Sigmoid colon (tissue), 6 donors: ENCODE measurements at regions not wholly inside any gene's neighbourhood (a gene's known extent, or its start where the extent isn't known, plus 50 kb on each side); places are given as distances from the start of the nearest gene placed in this dataset.

Experiments used
- DNase-seq: peaks from one replicate; pipeline ENCODE4 v3.0.0-alpha.2; 2019
- H3K27ac ChIP-seq, 4 donors: fragments of 200-600 bp; sonication (generic); one replicate each; pipeline ENCODE4 v1.5.1; 2016 to 2019; ENCODE audit warnings: mild to moderate bottlenecking in 1 of 4
- H3K27me3 ChIP-seq, 3 donors: fragments of 200-600 bp; sonication (generic); one replicate each; pipeline ENCODE4 v1.5.1; 2019; ENCODE audit warnings: mild to moderate bottlenecking in 1 of 3
- H3K36me3 ChIP-seq, 4 donors: fragments of 200-600 bp; sonication (generic); one replicate each; pipeline ENCODE4 v1.5.1; 2016 to 2019
- H3K4me1 ChIP-seq, 4 donors: fragments of 200-600 bp; sonication (generic); one replicate each; pipeline ENCODE4 v1.5.1; 2017 to 2019
- H3K4me3 ChIP-seq, 4 donors: fragments of 200-600 bp; sonication (generic); one replicate each; pipeline ENCODE4 v1.5.1; 2017 to 2019; ENCODE audit warnings: mild to moderate bottlenecking in 2 of 4, moderate library complexity in 1 of 4
- H3K9me3 ChIP-seq, 4 donors: fragments of 200-600 bp in 3 of 4; sonication (generic) in 3 of 4; one replicate each; pipeline versions ENCODE4 v1.5.1 to v1.6.1; 2013 to 2019
- EP300 ChIP-seq, 4 donors: sonication (generic); formaldehyde crosslinking; IDR thresholded peaks; one replicate each; pipeline ENCODE4 v1.6.1; 2017; ENCODE audit warnings: antibody characterized with exemption in 4 of 4
- POLR2A ChIP-seq, 2 donors: fragments of 450-650 bp; IDR thresholded peaks; one replicate each; pipeline ENCODE4 v1.6.1; 2016; ENCODE audit warnings: antibody characterized with exemption in 2 of 2, mild to moderate bottlenecking in 2 of 2, moderate library complexity in 2 of 2
- POLR2AphosphoS5 ChIP-seq, 4 donors: sonication (generic); formaldehyde crosslinking; IDR thresholded peaks; one replicate each; pipeline ENCODE4 v1.6.1; 2017; ENCODE audit warnings: antibody characterized with exemption in 4 of 4
- WGBS, 2 donors: extraction: QIAGEN DNeasy Blood & Tissue Kit; methylation state at CpG; one replicate each; pipeline ENCODE4 v1.1.7; 2013; 5-methylcytosine and 5-hydroxymethylcytosine counted together
- intact Hi-C: fragments of 100-400 bp; cut with DNase I; formaldehyde crosslinking; loops from one replicate; pipeline ENCODE4 v1.15.1; 2023
- TF ChIP-seq, protein P1 (sequence below), 4 experiments: fragments of 450-650 bp in 3 of 4; fragments of 200-600 bp in 1 of 4; IDR thresholded peaks; one replicate each; pipeline ENCODE4 v1.5.1; 2016 to 2019; ENCODE audit warnings: antibody characterized with exemption in 4 of 4, mild to moderate bottlenecking in 3 of 4, moderate library complexity in 2 of 4
- donor health status: healthy with polysubstance abuse.
- donor health status: healthy.

GRCh38 chr4:11218692-11219091 is 210.0 kb downstream of the HS3ST1 start:
- H3K36me3 ChIP-seq, result no peaks in the 10 kb centered on the region
- no peak for DNase-seq
- intact Hi-C loops, result no loop called here
- TF ChIP-seq, protein P1, sequence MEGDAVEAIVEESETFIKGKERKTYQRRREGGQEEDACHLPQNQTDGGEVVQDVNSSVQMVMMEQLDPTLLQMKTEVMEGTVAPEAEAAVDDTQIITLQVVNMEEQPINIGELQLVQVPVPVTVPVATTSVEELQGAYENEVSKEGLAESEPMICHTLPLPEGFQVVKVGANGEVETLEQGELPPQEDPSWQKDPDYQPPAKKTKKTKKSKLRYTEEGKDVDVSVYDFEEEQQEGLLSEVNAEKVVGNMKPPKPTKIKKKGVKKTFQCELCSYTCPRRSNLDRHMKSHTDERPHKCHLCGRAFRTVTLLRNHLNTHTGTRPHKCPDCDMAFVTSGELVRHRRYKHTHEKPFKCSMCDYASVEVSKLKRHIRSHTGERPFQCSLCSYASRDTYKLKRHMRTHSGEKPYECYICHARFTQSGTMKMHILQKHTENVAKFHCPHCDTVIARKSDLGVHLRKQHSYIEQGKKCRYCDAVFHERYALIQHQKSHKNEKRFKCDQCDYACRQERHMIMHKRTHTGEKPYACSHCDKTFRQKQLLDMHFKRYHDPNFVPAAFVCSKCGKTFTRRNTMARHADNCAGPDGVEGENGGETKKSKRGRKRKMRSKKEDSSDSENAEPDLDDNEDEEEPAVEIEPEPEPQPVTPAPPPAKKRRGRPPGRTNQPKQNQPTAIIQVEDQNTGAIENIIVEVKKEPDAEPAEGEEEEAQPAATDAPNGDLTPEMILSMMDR (IDR thresholded peaks at IDR 0.05), result no peak
- no peak for TF ChIP-seq POLR2A (IDR thresholded peaks at IDR 0.05)
- TF ChIP-seq EP300 (IDR thresholded peaks at IDR 0.05), result no peak
- TF ChIP-seq POLR2AphosphoS5 (IDR thresholded peaks at IDR 0.05), result no peak
- H3K27ac ChIP-seq, result no peak overlapping the region
- H3K9me3 ChIP-seq, result no peaks in the 10 kb centered on the region
- no peaks in the 10 kb centered on the region for H3K27me3 ChIP-seq
- WGBS, 2 donors, result 92 to 98% methylated on average over 5 of the region's 5 CpGs
- H3K4me3 ChIP-seq, result no peak overlapping the region
- no peaks in the 10 kb centered on the region for H3K4me1 ChIP-seq

DNA sequence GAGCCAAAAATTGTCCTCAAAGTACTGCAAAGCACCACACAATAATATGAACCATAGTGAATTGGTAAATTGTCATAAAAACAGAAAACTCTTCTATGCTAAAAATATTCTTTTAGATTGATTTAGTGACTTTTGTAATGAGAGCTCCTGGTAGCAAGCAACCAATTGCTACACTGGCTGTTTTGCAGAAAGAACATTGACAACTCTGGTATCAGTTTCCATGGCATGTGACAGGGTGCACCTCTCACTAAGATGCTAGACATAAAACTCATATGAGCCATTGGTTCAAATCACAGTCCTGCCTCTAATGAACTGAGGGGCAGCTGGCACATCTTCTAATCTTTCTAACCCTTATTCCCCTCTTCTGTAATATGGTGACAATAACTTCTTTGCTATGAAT is 212.2 kb downstream of the HS3ST1 start:
- no peaks in the 10 kb centered on the region for H3K36me3 ChIP-seq
- DNase-seq, result no peak
- intact Hi-C loops, result no loop called here
- no peak for TF ChIP-seq POLR2AphosphoS5 (IDR thresholded peaks at IDR 0.05)
- TF ChIP-seq, protein P1 (IDR thresholded peaks at IDR 0.05), result no peak
- no peak for TF ChIP-seq POLR2A (IDR thresholded peaks at IDR 0.05)
- TF ChIP-seq EP300 (IDR thresholded peaks at IDR 0.05), result no peak
- H3K27ac ChIP-seq, result no peak overlapping the region
- H3K9me3 ChIP-seq, result no peaks in the 10 kb centered on the region
- H3K4me1 ChIP-seq, result no peaks in the 10 kb centered on the region
- no peaks in the 10 kb centered on the region for H3K27me3 ChIP-seq
- no peak overlapping the region for H3K4me3 ChIP-seq

- Histone ChIP-seq H3K36me3 (no peaks in the 10 kb centered on the region), H3K27me3 (no peaks in the 10 kb centered on the region), H3K4me3 (no peak overlapping the region), H3K9me3 (no peaks in the 10 kb centered on the region), H3K4me1 (no peaks in the 10 kb centered on the region), H3K27ac (no peak overlapping the region)
- whole genome bisulfite sequencing, 2 donors, result 25 to 65% methylated on average over 3 of the region's 3 CpGs
- TF ChIP-seq POLR2AphosphoS5 (IDR thresholded peaks at IDR 0.05), result no peak
- no peak for TF ChIP-seq POLR2A (IDR thresholded peaks at IDR 0.05)
- no peak for TF ChIP-seq EP300 (IDR thresholded peaks at IDR 0.05)
- TF ChIP-seq, protein P1 (IDR thresholded peaks at IDR 0.05), result no peak
- intact Hi-C loops, result no loop called here
- no peak for DNase-seq
These were observed 214.4 kb downstream of the HS3ST1 start for GRCh38 chr4:11214281-11214680.

GRCh38 chr4:11209826-11210225 is 218.9 kb downstream of the HS3ST1 start:
- Histone ChIP-seq H3K4me3 (no peak overlapping the region), H3K27ac (no peak overlapping the region), H3K27me3 (no peaks in the 10 kb centered on the region), H3K9me3 (peaks cover 0 to 4% (median 3%) of the 10 kb centered on the region in 4 donors), H3K36me3 (no peaks in the 10 kb centered on the region), H3K4me1 (no peaks in the 10 kb centered on the region)
- intact Hi-C loops, result no loop called here
- no peak for DNase-seq
- TF ChIP-seq EP300 (IDR thresholded peaks at IDR 0.05), result no peak
- TF ChIP-seq POLR2AphosphoS5 (IDR thresholded peaks at IDR 0.05), result no peak
- TF ChIP-seq, protein P1 (IDR thresholded peaks at IDR 0.05), result no peak
- TF ChIP-seq POLR2A (IDR thresholded peaks at IDR 0.05), result no peak
- WGBS, 2 donors, result 86 to 87% methylated on average over 5 of the region's 5 CpGs

DNA sequence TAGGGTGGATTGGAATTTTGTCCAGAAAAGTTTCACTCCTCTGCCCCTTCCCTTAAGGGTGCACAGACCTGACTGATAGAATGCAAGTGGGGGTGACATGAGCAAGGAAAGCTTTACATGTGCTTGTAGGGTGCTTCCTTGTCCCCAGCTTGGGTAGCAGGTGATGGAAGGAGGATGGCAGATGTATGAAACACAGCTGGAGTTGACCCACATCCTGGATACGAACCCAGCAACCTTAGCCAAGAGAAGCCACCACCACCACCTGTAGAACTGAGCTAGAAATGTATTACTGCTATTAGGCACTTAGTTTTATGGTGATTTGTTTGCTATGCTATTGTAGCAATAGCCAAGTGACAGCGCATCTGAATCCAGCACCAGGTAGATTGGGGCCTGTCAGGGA is 227.4 kb downstream of the HS3ST1 start:
- TF ChIP-seq POLR2A (IDR thresholded peaks at IDR 0.05) (no peak), EP300 (IDR thresholded peaks at IDR 0.05) (no peak), POLR2AphosphoS5 (IDR thresholded peaks at IDR 0.05) (no peak)
- TF ChIP-seq, protein P1 (IDR thresholded peaks at IDR 0.05), result no peak
- intact Hi-C loops, result no loop called here
- H3K4me1 ChIP-seq, result no peaks in the 10 kb centered on the region
- H3K4me3 ChIP-seq, result no peak overlapping the region
- H3K27me3 ChIP-seq, result no peaks in the 10 kb centered on the region
- no peak overlapping the region for H3K27ac ChIP-seq
- DNase-seq, result no peak
- H3K9me3 ChIP-seq, result no peaks in the 10 kb centered on the region
- 76 to 86% methylated on average over 2 of the region's 2 CpGs for WGBS, 2 donors
- no peaks in the 10 kb centered on the region for H3K36me3 ChIP-seq
